GOT3 (cell line): ENCODE measurements at regions not wholly inside any gene's neighbourhood (a gene's known extent, or its start where the extent isn't known, plus 50 kb on each side); places are given as distances from the start of the nearest gene placed in this dataset.

Experiments
- DNase-seq: peaks from one replicate; lab custom pipeline; 2025; ENCODE audit warnings: mixed read lengths; lab: John Stamatoyannopoulos, UW

- DNase-seq, result no peak
These were observed 84.1 kb downstream of the TNFSF11 start for GRCh38 chr13:42658019-42658418.

DNA sequence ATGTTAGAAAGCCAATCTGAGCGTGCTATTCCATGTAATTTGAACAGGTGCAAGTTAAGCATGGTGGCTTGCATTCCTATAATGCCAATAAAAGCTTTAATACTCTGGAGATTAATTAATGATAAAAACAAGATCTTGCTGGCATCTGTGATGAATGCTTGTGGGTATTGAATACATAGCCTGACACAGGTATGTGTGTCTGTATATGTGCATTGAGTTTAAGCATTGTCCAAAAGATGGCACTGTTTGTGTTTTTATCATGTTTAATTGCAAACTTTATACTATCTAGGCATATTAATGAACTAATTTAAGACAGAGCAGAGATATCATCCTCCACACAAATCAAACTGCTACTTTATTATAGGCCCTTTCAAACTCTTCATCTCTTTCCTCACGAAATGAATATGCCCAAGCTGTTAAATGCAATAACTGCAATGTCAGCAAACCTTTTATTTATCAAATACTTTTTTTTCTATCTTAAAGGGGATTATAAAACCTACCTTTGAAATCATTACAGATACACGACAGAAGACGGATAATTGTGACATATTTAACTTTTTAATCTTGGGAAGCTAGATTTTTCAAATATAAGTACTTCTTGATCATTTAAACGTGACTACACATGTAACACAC lies 86.5 kb downstream of the TNFSF11 start:
- no peak for DNase-seq

GRCh38 chr13:42667638-42668037 lies 93.7 kb downstream of the TNFSF11 start:
- DNase-seq, result no peak

- no peak for DNase-seq
These were observed 97.5 kb downstream of the TNFSF11 start for GRCh38 chr13:42671502-42671901.

DNA sequence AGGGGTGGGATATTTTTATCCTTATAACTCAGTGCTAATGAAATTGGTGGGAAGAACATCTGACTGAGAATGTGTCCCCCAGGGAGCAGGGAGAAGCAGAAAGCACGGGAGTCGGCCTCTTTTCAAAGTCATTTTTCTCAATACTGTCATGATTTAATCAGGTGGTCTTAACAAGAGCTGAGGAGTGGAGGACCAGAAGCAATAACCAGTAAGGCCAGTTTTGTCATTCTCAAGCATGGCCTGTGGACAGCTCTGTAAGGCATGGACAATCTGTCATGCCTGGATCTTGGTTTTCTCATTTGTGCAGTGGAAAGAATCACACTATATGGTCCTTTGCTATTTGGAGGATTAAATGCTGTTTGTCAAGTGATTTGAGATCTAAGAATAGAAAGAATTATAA lies 99.7 kb downstream of the TNFSF11 start:
- DNase-seq, result no peak

- DNase-seq, result no peak
These were observed 100.6 kb upstream of the FAM216B start for GRCh38 chr13:42680748-42681147.

DNA sequence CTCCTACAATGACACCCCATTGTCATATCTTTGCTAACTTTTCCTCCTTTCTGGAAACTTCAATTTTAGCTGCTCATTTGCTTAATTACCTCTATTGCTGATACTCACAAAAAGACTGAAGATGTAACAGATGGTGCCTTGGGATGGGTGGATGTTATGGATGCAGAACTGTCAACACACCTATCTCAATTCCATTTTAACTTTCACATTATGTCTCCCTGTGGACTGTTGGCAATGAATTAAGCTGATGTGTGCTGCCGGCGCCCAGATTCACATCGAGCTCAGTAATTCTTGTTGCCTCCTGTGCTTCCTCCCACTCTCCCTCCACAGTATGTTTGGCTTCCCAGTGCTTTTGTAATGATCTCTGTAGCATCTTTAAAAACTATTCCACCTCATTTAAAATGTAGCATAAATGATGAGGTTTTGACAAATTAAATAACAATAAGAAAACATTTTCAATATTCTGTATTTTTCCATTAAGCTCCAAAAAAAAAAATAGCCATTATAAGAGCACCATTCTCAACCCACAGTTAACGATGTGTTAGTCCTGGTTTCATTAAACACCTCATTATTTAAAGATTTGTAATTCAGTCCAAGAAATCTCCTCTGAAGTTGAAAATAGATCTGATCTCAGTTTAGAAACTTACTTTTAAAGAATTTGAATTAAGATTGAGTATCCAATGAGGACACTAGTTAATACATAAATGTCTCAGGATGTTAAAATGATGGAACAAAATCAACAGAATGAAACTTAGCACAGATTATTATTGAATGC lies 99.9 kb upstream of the FAM216B start:
- DNase-seq, result no peak

DNA sequence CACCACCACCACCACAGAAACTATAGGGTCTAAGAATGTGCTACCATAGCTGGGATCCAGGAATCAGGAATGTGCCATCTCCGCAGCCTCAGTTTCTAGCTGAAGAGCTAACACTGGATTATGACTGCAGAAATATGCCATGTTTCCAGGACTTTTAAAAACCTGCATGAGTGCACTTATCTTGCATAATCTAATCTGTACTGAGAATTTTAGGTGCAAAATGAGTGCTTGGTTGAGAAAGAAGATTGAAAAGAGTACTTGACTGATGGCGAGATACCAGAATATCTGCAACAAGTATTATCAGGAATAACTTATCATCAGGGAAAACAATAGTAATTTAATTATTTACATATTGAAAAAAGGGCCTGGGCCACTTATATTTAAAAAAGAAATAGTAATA lies 97.2 kb upstream of the FAM216B start:
- DNase-seq, result no peak

DNA sequence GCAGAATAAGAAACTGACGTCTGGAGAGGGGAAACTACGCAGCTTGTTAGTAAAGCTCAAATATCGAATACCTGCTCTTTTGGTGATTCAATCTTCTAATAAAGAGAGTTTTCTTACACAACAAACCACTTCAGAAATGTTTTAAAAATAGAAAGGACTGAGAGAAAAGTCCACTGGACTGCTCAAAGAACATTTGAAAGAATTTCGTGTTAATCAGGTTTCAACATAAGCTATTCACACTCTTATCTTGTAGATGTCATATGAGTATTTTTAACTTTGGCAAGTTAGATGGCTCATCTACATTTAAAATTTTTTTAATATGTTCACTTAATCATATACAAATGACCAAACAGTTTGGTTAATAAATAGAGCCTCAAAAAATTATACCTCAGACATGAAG lies 95.6 kb upstream of the FAM216B start:
- no peak for DNase-seq

DNA sequence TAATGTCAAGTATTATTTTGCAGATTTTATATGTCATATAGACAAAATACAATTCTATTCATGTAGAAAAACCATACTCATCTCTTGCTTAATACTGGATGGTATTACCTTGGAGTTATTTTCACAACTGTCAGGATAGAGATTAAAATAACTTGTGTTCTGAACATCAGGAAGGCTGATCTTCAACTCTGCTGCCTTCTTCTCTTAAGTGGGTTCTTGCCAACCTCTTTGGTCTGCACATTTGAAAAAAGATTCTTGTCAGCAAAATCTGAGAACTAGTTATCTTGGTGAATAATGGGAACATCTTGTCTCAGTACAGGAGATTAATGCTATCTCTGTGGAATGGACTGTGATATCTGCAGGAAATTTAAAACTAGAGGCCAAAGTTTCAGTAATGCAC lies 95.2 kb upstream of the FAM216B start:
- no peak for DNase-seq

DNA sequence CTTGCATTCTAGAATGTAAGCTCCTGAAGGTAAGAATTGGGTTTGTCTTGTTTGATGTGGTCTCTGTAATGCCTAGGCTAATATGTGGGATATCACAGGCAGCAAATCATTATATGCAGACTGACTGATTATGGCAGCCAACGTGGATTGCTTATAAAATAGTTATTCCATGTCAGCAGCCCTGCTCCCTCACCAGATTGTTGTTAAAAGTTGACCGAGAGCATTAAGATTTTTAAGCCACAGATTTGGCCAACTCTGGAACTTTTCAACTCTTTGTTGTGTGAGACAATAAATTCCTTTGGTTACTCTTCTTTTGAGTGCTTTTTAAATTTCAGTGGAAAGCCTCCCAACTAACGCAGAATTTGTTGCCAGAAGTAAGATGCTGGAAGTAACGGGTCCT lies 92.6 kb upstream of the FAM216B start:
- DNase-seq, result no peak

DNA sequence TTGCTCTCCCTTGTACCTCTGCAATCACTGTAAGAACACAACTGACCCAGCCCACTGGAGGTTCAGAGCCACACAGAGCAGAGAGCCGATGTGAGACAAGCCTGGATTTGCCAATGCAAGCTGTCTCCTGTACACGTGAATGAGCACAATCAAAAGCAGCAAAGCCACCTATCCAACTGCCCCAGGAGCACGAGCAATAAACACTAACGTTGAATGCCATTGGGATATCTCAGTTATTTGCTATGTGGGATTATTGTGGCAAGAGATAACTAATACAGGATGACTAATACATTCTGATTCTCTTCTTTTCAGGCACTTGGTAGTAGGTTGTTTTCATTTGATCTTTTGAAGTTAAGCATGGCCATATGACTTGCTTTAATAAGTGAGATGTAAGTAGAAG lies 85.2 kb upstream of the FAM216B start:
- DNase-seq, result no peak

- DNase-seq, result no peak
These were observed 81.5 kb upstream of the FAM216B start for GRCh38 chr13:42699912-42700311.

DNA sequence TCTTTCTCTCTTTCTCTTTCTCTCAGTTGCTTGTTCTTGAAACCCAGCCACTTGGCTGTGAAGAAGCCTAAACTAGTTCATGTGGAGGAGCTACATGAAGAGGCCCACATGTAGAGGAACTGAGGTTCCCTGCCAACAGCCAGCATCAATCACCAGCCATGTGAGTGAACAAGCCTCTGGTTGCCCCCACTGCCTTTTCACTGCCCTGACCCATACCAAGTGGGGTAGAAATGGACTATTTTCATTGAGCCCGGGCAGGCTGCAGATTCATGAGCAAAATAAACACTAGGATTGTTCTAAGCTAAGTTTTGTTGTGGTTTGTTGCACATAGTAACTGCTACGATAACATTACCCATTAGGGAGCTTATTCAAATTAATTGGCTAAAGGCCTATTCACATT lies 78.7 kb upstream of the FAM216B start:
- DNase-seq, result no peak

GRCh38 chr13:42703740-42704139 lies 77.6 kb upstream of the FAM216B start:
- DNase-seq, result no peak

- DNase-seq, result no peak
These were observed 75.1 kb upstream of the FAM216B start for GRCh38 chr13:42706286-42706685.

- no peak for DNase-seq
These were observed 74.3 kb upstream of the FAM216B start for GRCh38 chr13:42707048-42707447.

GRCh38 chr13:42707586-42707985 lies 73.8 kb upstream of the FAM216B start:
- no peak for DNase-seq

DNA sequence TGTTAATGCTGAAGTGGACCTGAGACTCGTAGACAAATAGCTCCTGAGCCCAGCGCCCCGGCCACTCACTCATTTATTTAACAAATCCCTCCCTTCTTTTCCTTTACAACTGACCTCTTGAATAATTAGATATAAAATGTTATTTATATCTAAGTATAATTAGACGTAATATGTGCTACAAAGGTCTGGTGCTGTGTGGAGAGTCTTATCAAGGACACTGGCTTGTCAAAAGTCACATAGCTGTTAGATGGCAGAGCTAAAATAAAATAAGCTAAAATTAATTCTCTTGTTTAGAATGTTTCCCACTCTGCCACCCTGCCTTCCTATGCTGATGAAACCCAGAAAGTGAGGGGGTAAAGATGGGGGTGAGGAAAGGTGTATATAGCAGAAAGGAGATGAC lies 73.0 kb upstream of the FAM216B start:
- DNase-seq, result no peak

- DNase-seq, result no peak
These were observed 72.1 kb upstream of the FAM216B start for GRCh38 chr13:42709276-42709675.

DNA sequence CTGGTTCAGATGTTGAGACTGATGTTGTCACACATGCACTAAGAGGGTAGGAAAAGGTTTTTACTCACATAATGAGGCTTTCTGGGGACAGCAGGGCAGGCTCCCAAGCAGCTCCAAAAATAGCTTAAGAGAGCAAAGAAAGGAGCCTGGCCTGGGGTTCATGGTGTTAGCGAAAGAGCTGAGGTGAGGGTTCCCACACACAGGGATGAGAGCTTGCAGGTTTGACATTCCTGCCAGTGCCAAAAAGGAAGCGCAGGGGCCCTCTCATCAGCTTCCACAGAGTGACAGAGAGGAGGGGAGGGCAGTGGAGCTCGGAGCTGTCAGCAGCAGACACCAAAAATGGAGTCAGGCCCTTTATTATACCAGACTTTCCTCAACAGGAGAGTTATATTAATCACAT lies 65.5 kb upstream of the FAM216B start:
- no peak for DNase-seq

DNA sequence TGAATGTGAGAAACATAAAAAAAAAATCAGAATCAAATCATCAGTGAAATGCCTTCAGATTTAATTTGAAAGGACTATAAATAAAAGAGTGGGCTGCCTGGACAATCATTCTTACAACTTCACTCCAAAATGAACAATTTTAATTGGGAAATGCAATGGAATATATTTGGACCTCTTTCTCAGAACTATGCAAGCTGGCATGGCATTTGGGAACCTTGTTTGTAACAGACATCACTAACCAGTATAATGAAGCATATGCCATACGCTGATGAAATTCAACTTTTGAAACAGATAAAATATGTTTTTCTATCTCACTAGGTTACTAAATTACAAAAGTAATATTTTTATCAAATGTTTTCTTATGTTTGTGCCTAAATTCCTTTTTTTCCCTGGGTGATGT lies 64.2 kb upstream of the FAM216B start:
- no peak for DNase-seq

DNA sequence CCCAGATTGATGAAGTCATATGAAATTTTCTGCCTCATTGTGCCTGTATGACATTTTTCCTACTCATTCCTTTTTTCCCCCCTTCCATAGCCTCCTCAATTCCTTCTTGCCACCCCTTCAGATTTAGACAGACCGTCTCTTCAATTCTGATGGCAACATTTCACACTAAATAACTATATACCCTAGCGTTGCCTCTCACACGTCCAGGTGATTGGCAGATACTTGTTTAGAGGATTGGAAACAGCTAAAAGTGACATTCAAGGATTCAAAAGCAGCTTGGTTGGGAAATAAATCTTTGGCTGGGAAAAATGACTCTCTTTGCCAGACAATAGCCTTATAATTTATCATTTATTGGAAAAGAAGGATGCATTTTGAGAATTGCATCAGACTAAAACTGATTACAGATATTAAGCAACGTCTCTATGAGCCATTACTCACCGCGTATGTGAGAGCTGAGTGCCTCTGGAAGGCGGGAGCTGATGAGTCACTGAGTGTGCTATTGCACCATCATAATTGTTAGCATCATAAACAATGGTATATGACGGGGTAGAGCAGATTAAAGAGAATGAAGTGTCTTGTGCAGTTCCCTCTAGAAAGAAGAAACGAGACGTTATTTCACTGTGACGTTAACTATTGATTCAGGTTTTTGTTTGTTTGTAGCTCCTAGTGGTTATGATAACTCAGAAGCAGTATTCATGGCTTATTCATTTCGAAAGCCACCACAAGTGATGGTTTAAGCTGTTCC lies 61.1 kb upstream of the FAM216B start:
- DNase-seq, result peak; percentile 19
